H9 (cell line): ENCODE measurements at regions not wholly inside any gene's neighbourhood (a gene's known extent, or its start where the extent isn't known, plus 50 kb on each side); places are given as distances from the start of the nearest gene placed in this dataset.

Source experiments
- DNase-seq: peaks from one replicate; pipeline ENCODE4 v3.0.0-alpha.2; 2017
- H2AFZ ChIP-seq: one replicate; pipeline ENCODE4 v1.6.1; 2013; ENCODE audit warnings: mild to moderate bottlenecking, low read length, control low read depth, moderate library complexity
- H2AK5ac ChIP-seq: 2 replicates; pipeline ENCODE4 v1.6.1; 2013; ENCODE audit warnings: low read length, control low read depth, mixed read lengths; ENCODE audit not compliant: insufficient read length
- H2BK120ac ChIP-seq: one replicate; pipeline ENCODE4 v1.6.1; 2013; ENCODE audit warnings: low read depth, mild to moderate bottlenecking, low read length, control low read depth, inconsistent platforms; ENCODE audit not compliant: poor library complexity, severe bottlenecking
- H2BK12ac ChIP-seq: 2 replicates; pipeline ENCODE4 v1.6.1; 2013; ENCODE audit warnings: low read length, control low read depth, mixed read lengths, low read depth; ENCODE audit not compliant: insufficient read length
- H2BK15ac ChIP-seq: 2 replicates; pipeline ENCODE4 v1.6.1; 2013; ENCODE audit warnings: low read depth, low read length, control low read depth
- H2BK20ac ChIP-seq: one replicate; pipeline ENCODE4 v1.6.1; 2013; ENCODE audit warnings: low read depth, mild to moderate bottlenecking, low read length, control low read depth, inconsistent platforms; ENCODE audit not compliant: poor library complexity, severe bottlenecking
- H2BK5ac ChIP-seq: 2 replicates; pipeline ENCODE4 v1.6.1; 2013; ENCODE audit warnings: low read length, control low read depth, mixed read lengths; ENCODE audit not compliant: insufficient read length
- H3K14ac ChIP-seq: 2 replicates; pipeline ENCODE4 v1.6.1; 2013; ENCODE audit warnings: low read length, control low read depth; ENCODE audit not compliant: insufficient read depth
- H3K18ac ChIP-seq: 2 replicates; pipeline ENCODE4 v1.6.1; 2013; ENCODE audit warnings: low read depth, mild to moderate bottlenecking, mixed read lengths, low read length, control low read depth; ENCODE audit not compliant: insufficient read length
- H3K23ac ChIP-seq: 2 replicates; pipeline ENCODE4 v1.6.1; 2013; ENCODE audit warnings: low read length, control low read depth, mixed read lengths, low read depth; ENCODE audit not compliant: insufficient read length
- H3K23me2 ChIP-seq: 2 replicates; pipeline ENCODE4 v1.6.1; 2013; ENCODE audit warnings: low read depth, mild to moderate bottlenecking, mixed read lengths, low read length, control low read depth; ENCODE audit not compliant: insufficient read length, poor library complexity, severe bottlenecking
- H3K27ac ChIP-seq: 2 replicates; pipeline ENCODE4 v1.5.1; 2013; ENCODE audit warnings: low read length, control low read depth, mixed read lengths, low read depth; ENCODE audit not compliant: insufficient read length
- H3K27me3 ChIP-seq: 2 replicates; pipeline ENCODE4 v1.6.1; 2013; ENCODE audit warnings: low read length, control low read depth, inconsistent platforms; ENCODE audit not compliant: insufficient read depth
- H3K4ac ChIP-seq: 2 replicates; pipeline ENCODE4 v1.6.1; 2013; ENCODE audit warnings: low read depth, mild to moderate bottlenecking, control low read depth, inconsistent platforms, low read length, moderate library complexity
- H3K4me1 ChIP-seq: 2 replicates; pipeline ENCODE4 v1.6.1; 2013; ENCODE audit warnings: low read length, control low read depth, inconsistent platforms; ENCODE audit not compliant: insufficient read depth
- H3K4me2 ChIP-seq: 2 replicates; pipeline ENCODE4 v1.6.1; 2013; ENCODE audit warnings: low read length, control low read depth, mixed read lengths; ENCODE audit not compliant: insufficient read length, insufficient read depth
- H3K56ac ChIP-seq: 2 replicates; pipeline ENCODE4 v1.6.1; 2013; ENCODE audit warnings: low read depth, mild to moderate bottlenecking, mixed read lengths, low read length, control low read depth; ENCODE audit not compliant: insufficient read length
- H3K79me1 ChIP-seq: 2 replicates; pipeline ENCODE4 v1.6.1; 2013; ENCODE audit warnings: low read depth, mild to moderate bottlenecking, moderate library complexity, low read length, control low read depth, inconsistent platforms; ENCODE audit not compliant: insufficient read depth, poor library complexity, severe bottlenecking
- H3K79me2 ChIP-seq: 2 replicates; pipeline ENCODE4 v1.6.1; 2013; ENCODE audit warnings: low read length, control low read depth, inconsistent platforms; ENCODE audit not compliant: insufficient read depth
- H3K9ac ChIP-seq: 2 replicates; pipeline ENCODE4 v1.6.1; 2013; ENCODE audit warnings: low read length, control low read depth, mixed read lengths; ENCODE audit not compliant: insufficient read length; ENCODE audit errors: extremely low read depth
- H3K9me3 ChIP-seq: one replicate; pipeline ENCODE4 v1.6.1; 2013; ENCODE audit warnings: low read depth, low read length, inconsistent platforms; ENCODE audit not compliant: control insufficient read depth
- H3T11ph ChIP-seq: one replicate; pipeline ENCODE4 v1.6.1; 2013; ENCODE audit warnings: mild to moderate bottlenecking, low read length, control low read depth, inconsistent platforms
- H4K20me1 ChIP-seq: one replicate; pipeline ENCODE4 v1.6.1; 2013; ENCODE audit not compliant: control insufficient read depth, insufficient read length, insufficient read depth
- H4K5ac ChIP-seq: 2 replicates; pipeline ENCODE4 v1.6.1; 2013; ENCODE audit warnings: low read depth, mild to moderate bottlenecking, mixed read lengths, low read length, control low read depth; ENCODE audit not compliant: insufficient read length
- H4K8ac ChIP-seq: replicated peaks from 2 replicates; pipeline ENCODE4 v1.6.1; 2013; ENCODE audit warnings: low read length, control low read depth, mixed read lengths, low read depth; ENCODE audit not compliant: insufficient read length
- H4K91ac ChIP-seq: 2 replicates; pipeline ENCODE4 v1.6.1; 2013; ENCODE audit warnings: low read depth, mild to moderate bottlenecking, moderate library complexity, mixed read lengths, low read length, control low read depth; ENCODE audit not compliant: insufficient read length
- H3K27ac Mint-ChIP-seq, 3 experiments: 2 replicates in 2 of 3; 3 replicates in 1 of 3; pipeline ENCODE4 v1.8.0; 2020 to 2021; ENCODE audit warnings: mixed read lengths in 3 of 3, mild to moderate bottlenecking in 1 of 3, moderate library complexity in 1 of 3
- H3K27me3 Mint-ChIP-seq: 2 replicates; pipeline ENCODE4 v1.8.0; 2021; ENCODE audit warnings: low read depth, mild to moderate bottlenecking, moderate library complexity, mixed read lengths
- H3K36me3 Mint-ChIP-seq, 3 experiments: 2 replicates in 2 of 3; 3 replicates in 1 of 3; pipeline ENCODE4 v1.8.0; 2020 to 2021; ENCODE audit warnings: low read depth in 3 of 3, mixed read lengths in 3 of 3; ENCODE audit not compliant: insufficient read depth in 1 of 3
- H3K4me1 Mint-ChIP-seq, 2 experiments: 2 replicates each; pipeline ENCODE4 v1.8.0; 2020; ENCODE audit warnings: mixed read lengths in 2 of 2
- H3K4me3 Mint-ChIP-seq, 2 experiments: 2 replicates in 1 of 2; 3 replicates in 1 of 2; pipeline ENCODE4 v1.8.0; 2020 to 2021; ENCODE audit warnings: mild to moderate bottlenecking in 2 of 2, mixed read lengths in 2 of 2, moderate library complexity in 1 of 2
- H3K9me3 Mint-ChIP-seq, 2 experiments: 2 replicates in 1 of 2; 3 replicates in 1 of 2; pipeline ENCODE4 v1.8.0; 2020; ENCODE audit warnings: mild to moderate bottlenecking in 2 of 2, mixed read lengths in 2 of 2, moderate library complexity in 1 of 2
- WGBS: extraction: QIAGEN DNeasy Blood & Tissue Kit; methylation state at CpG from one replicate; pipeline ENCODE4 v1.1.7; 2013; ENCODE audit warnings: missing lambda C conversion rate, low lambda C conversion rate, mixed read lengths; ENCODE audit not compliant: insufficient read length; ENCODE audit errors: extremely low coverage; 5-methylcytosine and 5-hydroxymethylcytosine counted together
- TF ChIP-seq, protein P1 (sequence below): fragments of 200-600 bp; sonication (generic); conservative IDR thresholded peaks from 3 replicates; pipeline ENCODE4 v1.8.0; 2021; ENCODE audit warnings: antibody characterized with exemption, mild to moderate bottlenecking

DNA sequence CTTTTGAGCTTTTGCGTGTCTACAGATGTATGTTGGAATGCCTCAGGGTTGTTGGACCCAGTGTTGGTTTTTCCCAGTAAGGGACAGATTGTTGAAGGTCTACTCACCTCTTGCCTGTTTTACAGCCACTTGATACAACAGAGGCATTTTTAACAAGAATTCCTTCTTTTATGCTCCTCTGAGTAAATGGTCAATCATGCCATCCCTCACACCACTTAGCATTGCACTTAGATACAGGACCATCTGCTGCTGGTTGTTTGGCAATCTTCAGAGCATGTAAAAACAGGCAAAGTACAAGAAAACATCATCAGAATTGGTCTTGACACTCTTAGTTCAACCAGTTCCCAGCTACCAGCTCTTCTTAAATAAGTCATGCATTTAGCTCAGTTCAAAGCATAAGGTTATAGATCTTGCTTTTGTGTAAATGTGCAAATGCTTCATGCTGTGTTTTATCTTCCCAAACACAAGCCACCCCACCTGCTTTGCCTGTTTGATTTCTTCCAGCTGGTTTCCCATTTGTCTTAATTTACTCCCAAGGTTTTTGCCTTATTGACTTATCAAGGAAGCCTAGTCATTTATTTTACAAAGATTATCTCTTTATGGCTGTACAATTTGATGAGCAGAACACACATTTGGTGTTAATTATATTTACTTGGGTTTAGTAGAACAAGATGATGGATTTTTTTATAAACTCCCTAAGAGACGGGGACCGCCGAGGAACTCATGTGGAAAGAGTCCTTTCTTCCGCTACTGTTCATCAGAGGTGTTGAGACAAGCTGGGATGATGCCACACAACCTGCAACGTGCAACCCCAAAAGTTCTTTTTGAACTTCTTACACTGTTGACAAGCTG, 136.6 kb downstream of the AHR start:
- no peaks in the 10 kb centered on the region for H3K23me2 ChIP-seq
- H3K27ac ChIP-seq: no peak overlapping the region
- no peaks in the 10 kb centered on the region for H3K4me1 ChIP-seq
- no peak for DNase-seq
- Mint-ChIP-seq H3K4me1 (peaks cover 21 to 26% of the 10 kb centered on the region in 2 experiments), H3K4me3 (no peak overlapping the region), H3K27ac (no peak overlapping the region), H3K9me3 (peaks cover 15 to 16% of the 10 kb centered on the region in 2 experiments), H3K27me3 (no peaks in the 10 kb centered on the region), H3K36me3 (peaks cover 7 to 20% (median 12%) of the 10 kb centered on the region in 3 experiments; a peak in 6 of 7 replicates)
- no peak overlapping the region for H2AK5ac ChIP-seq
- H2BK20ac ChIP-seq: no peak overlapping the region
- no CpG with 5 or more reads among the region's 6 CpGs for WGBS
- no peak overlapping the region for H3K18ac ChIP-seq
- no peak overlapping the region for H2BK120ac ChIP-seq
- H2BK12ac ChIP-seq: no peak overlapping the region
- H2BK15ac ChIP-seq: no peak overlapping the region
- no peaks in the 10 kb centered on the region for H3K27me3 ChIP-seq
- H3K79me1 ChIP-seq: no peaks in the 10 kb centered on the region
- no peak overlapping the region for H3K4me2 ChIP-seq
- H3K4ac ChIP-seq: no peak overlapping the region
- TF ChIP-seq, protein P1, sequence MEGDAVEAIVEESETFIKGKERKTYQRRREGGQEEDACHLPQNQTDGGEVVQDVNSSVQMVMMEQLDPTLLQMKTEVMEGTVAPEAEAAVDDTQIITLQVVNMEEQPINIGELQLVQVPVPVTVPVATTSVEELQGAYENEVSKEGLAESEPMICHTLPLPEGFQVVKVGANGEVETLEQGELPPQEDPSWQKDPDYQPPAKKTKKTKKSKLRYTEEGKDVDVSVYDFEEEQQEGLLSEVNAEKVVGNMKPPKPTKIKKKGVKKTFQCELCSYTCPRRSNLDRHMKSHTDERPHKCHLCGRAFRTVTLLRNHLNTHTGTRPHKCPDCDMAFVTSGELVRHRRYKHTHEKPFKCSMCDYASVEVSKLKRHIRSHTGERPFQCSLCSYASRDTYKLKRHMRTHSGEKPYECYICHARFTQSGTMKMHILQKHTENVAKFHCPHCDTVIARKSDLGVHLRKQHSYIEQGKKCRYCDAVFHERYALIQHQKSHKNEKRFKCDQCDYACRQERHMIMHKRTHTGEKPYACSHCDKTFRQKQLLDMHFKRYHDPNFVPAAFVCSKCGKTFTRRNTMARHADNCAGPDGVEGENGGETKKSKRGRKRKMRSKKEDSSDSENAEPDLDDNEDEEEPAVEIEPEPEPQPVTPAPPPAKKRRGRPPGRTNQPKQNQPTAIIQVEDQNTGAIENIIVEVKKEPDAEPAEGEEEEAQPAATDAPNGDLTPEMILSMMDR: no peak
- no peak overlapping the region for H3K23ac ChIP-seq
- H2AFZ ChIP-seq: no peak overlapping the region
- no peak overlapping the region for H2BK5ac ChIP-seq
- no peak overlapping the region for H4K5ac ChIP-seq
- no peak overlapping the region for H3K56ac ChIP-seq
- no peak overlapping the region for H3K9ac ChIP-seq
- H3T11ph ChIP-seq: no peak overlapping the region
- no peaks in the 10 kb centered on the region for H3K9me3 ChIP-seq
- no peak overlapping the region for H4K91ac ChIP-seq
- H4K8ac ChIP-seq: no peak overlapping the region
- H3K79me2 ChIP-seq: no peaks in the 10 kb centered on the region
- no peaks in the 10 kb centered on the region for H4K20me1 ChIP-seq
- no peak overlapping the region for H3K14ac ChIP-seq
